NCI-H2196 (cell line): ENCODE measurements at regions not wholly inside any gene's neighbourhood (a gene's known extent, or its start where the extent isn't known, plus 50 kb on each side); places are given as distances from the start of the nearest gene placed in this dataset.

Experiments
- DNase-seq: peaks from one replicate; lab custom pipeline; 2025; ENCODE audit not compliant: unreplicated experiment; lab: John Stamatoyannopoulos, UW

- DNase-seq, result no peak
These were observed 191.9 kb upstream of the MIR17HG start for GRCh38 chr13:91155512-91156114.

DNA sequence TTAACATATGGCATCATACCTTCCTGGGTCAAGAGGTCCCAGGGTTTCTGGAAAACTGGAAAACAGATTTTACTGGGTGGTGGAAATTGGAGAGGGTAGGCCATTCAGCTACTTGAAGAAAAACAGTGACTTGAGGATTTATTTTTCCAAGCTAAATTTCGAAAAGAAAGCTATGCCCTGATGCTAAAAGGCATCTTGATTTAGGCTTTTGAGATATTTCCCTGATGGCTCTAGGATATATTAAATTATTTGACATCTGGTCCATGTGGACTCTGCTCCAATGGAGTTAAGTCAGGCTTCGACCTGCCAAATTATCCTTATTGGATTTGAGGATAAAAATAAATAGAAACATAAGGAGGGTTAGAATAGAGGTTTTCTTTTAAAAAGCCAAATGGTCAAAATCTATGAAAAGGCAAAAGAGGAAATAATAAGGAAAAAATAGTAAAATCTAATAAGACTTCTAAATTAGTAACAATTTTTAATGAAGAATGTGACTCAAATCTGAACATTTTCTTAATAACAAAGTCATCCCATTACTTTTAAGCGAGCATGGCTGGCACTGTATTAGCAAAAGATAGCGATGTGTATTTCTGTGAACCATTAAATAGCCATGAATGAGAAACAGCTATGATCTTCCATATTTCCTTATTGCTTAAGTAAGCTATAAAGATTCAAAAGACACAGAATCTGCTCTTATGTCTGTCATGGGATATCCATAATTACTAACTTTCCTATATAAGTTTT, 190.0 kb upstream of the MIR17HG start:
- no peak for DNase-seq

DNA sequence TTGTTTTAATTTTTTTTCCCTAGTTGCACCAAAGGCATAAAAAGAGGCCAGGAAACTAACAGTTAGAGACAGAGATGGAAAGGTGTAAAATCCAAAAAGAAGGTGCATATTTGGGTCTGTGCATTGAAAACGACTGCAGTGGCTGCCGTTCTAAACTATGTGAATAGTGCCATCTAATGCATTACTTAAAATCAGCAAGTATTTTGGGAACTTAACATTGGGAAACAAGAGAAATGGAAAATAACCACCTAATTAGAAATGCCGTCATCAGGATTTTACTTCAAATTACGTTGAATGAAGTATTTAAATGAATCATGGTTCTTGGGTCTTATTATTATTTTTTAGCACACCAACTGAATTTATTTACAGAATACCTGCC, 189.5 kb upstream of the MIR17HG start:
- no peak for DNase-seq

- DNase-seq, result no peak
These were observed 185.3 kb upstream of the MIR17HG start for GRCh38 chr13:91162180-91162579.

GRCh38 chr13:91162589-91162988, 184.9 kb upstream of the MIR17HG start:
- DNase-seq, result no peak

- DNase-seq, result no peak
These were observed 181.7 kb upstream of the MIR17HG start for GRCh38 chr13:91165758-91166157.

DNA sequence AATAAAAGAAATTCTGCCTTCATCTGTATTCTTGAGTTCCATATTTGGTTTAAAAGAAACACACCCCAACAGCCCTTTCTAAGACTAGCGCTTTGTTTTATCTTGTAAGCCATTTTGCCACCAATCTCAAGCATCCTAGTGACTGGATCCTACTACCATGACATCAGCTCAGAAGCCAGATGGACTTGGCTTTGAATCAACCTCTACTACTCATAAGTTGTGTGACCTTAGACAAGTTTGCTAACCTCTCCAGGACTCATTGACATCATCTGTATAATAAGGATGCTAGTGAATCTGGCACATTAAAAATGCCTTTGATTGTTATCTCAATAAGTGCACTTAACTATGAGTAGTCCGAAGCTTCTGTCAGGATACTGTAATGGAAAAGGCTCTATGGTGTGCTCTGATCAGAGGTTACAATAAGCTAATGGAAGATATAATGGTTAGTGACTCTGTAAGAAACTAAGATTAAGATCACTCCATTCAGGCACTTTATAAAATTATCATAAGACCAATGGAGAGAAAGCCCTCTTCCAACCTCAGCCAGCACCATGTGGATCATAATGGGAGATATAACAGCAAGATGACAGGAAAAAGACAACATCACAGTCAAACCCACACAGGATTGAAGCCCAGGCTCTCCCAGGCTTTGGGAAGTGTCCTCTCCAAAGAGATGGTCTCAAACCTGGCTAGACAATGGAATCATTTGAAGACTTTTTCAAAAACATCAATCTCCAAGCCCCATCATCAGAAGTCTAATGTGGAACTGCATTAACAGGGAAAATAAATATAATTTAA, 180.6 kb upstream of the MIR17HG start:
- DNase-seq, result no peak

GRCh38 chr13:91167706-91168385, 179.6 kb upstream of the MIR17HG start:
- DNase-seq, result no peak

GRCh38 chr13:91168386-91168711, 179.1 kb upstream of the MIR17HG start:
- DNase-seq, result no peak

DNA sequence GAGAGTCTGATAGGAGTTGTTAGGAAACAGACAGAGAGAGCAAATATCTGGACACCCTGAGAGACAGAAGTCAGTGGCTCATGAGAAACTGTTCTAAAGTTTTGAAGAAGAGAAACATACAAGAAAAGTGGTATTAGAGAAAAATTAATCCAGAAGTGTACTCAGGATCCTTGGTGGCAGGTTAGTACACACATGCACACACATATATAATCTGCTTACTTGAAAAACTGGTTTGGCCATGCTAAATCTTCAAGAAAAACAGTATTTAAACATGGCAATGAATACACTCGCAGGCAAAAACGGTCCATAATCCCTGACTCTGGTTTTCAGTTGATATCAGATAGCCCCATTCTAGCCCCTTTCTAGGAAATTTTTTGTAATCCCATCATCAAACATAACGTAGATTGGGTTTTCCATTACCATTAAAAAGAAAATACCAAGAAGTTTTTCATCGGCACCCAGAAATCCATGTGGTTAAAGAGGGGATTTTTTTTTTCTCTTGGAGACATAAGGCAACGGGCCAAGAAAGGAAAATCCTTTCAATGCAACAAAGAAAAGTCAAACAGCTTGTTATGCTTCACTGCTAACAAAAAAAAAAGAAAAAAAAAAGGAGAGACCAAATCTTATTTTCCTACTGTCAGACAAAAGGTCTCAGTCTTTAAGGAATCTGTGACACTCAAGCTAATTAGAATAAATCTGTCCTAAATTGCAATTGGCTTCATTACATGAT, 178.0 kb upstream of the MIR17HG start:
- no peak for DNase-seq

- DNase-seq, result no peak
These were observed 175.3 kb upstream of the MIR17HG start for GRCh38 chr13:91172160-91172559.

DNA sequence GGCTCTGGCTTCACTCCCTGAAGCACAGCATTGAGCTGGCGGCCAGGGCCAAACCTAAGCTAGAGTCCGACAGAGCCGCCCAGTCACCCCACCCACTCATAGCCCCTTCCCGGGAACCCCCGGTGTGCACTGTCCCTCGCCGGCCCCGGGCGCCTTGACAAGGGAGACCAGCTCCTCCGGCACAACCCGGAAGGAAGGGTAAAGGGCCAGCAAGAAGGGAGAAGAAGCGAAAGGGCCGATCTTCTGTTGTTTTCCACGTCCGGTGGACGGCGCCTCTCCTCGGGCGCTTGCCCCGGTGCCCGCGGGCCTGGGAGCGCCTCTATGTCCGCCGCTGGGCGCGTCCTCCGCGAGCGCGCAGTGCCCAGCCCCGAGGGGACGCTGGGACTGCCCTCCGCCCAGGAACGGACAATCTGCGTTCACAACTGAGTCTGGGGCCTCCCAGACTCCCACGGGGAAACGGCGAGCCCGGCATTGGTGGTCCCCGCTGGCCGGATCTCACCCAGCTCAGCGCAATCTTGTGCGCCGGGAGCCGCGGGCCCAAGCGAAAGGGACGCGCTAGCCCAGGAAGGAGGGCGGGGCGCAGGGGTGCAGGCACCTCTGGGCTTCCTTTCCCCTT, 172.5 kb upstream of the MIR17HG start:
- no peak for DNase-seq

DNA sequence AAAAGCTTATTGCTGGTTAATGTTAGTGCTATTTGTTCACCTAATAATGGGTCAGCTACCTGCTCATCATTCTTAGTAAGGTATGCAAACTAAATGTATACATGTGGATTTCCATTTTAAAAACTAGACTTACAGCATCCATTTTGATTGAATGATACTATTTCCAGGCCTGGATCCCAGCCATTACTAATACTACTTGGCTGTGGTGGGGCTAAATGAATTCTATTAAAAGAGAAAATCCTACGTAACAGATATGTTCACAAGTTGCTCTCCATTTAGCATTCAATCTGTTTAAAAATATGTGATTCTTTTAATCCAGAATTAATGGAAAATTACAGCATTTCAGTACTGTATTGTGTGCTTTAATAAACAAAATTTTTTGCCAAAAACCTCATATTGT, 169.4 kb upstream of the MIR17HG start:
- no peak for DNase-seq

GRCh38 chr13:91181892-91182291, 165.6 kb upstream of the MIR17HG start:
- no peak for DNase-seq

- DNase-seq, result no peak
These were observed 163.1 kb upstream of the MIR17HG start for GRCh38 chr13:91184244-91184926.

- no peak for DNase-seq
These were observed 162.1 kb upstream of the MIR17HG start for GRCh38 chr13:91185294-91185863.

- no peak for DNase-seq
These were observed 160.0 kb upstream of the MIR17HG start for GRCh38 chr13:91187522-91187921.

DNA sequence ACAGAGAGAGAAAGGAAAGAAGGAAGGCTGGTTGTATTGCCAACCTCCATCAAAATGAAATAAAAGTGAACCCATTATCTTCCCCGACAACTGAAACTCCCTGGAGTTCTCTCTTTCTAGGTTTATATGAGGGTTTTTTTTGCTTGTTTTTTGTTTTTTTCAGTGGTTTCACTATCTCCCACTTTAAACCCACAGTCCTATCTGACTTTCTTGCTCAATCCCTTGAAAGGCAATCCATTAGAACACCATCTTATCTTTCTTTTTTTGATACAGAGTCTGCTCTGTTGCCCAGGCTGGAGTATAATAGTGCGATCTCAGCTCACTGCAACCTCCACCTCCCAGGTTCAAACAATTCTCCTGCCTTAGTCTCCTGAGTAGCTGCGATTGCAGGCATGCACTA, 158.0 kb upstream of the MIR17HG start:
- no peak for DNase-seq

- no peak for DNase-seq
These were observed 154.1 kb upstream of the MIR17HG start for GRCh38 chr13:91193358-91193757.

GRCh38 chr13:91195789-91196188, 151.7 kb upstream of the MIR17HG start:
- no peak for DNase-seq
